WTC11 (cell line): ENCODE measurements at regions not wholly inside any gene's neighbourhood (a gene's known extent, or its start where the extent isn't known, plus 50 kb on each side); places are given as distances from the start of the nearest gene placed in this dataset.
A peak's percentile ranks its signal among the peaks of the same experiment; 100 is the strongest.

Source experiments
- ATAC-seq: fragments of 200-7000 bp; cut with Tn5 transposase; 2 replicates; pipeline ENCODE4 v1.10.0; 2021; ENCODE audit warnings: mild to moderate bottlenecking, moderate library complexity
- CTCF ChIA-PET: fragments of 300-600 bp; sonication (Branson Sonifier 250); formaldehyde crosslinking; loops from one replicate; lab custom pipeline; 2021; ENCODE audit warnings: antibody characterized with exemption; lab: Charles Lee
- POLR2A ChIA-PET: fragments of 350-600 bp; sonication (Branson Sonifier 250); formaldehyde crosslinking; loops from one replicate; lab custom pipeline; 2021; ENCODE audit warnings: antibody characterized with exemption; lab: Charles Lee
- DNase-seq: peaks from one replicate; pipeline ENCODE4 v3.0.0; 2021; ENCODE audit warnings: low spot score
- H3K27ac Mint-ChIP-seq: 2 replicates; pipeline ENCODE4 v1.8.0; 2021; ENCODE audit warnings: mixed read lengths
- H3K27me3 Mint-ChIP-seq: 2 replicates; pipeline ENCODE4 v1.8.0; 2021; ENCODE audit warnings: low read depth, mild to moderate bottlenecking, moderate library complexity, mixed read lengths
- H3K36me3 Mint-ChIP-seq: 2 replicates; pipeline ENCODE4 v1.8.0; 2021; ENCODE audit warnings: mixed read lengths
- H3K4me1 Mint-ChIP-seq: 2 replicates; pipeline ENCODE4 v1.8.0; 2022; ENCODE audit warnings: mixed read lengths
- H3K4me3 Mint-ChIP-seq: 2 replicates; pipeline ENCODE4 v1.8.0; 2021; ENCODE audit warnings: mild to moderate bottlenecking, moderate library complexity, mixed read lengths
- H3K9me3 Mint-ChIP-seq: 2 replicates; pipeline ENCODE4 v1.8.0; 2021; ENCODE audit warnings: mixed read lengths
- ATF1 ChIP-seq: sonication (generic); formaldehyde crosslinking; IDR thresholded peaks from 2 replicates; pipeline ENCODE4 v1.8.1; 2023; ENCODE audit warnings: mild to moderate bottlenecking, moderate library complexity, missing genetic modification reagents
- CTCF ChIP-seq: fragments of 200-600 bp; IDR thresholded peaks from 2 replicates; pipeline ENCODE4 v1.8.0; 2022; ENCODE audit warnings: antibody characterized with exemption
- EMX1 ChIP-seq: fragments of 250-450 bp; sonication (Bioruptor Pico); IDR thresholded peaks from 2 replicates; pipeline ENCODE4 v1.8.0; 2021; ENCODE audit warnings: mild to moderate bottlenecking
- FOXP4 ChIP-seq: sonication (generic); formaldehyde crosslinking; IDR thresholded peaks from 2 replicates; pipeline ENCODE4 v1.8.0; 2022; ENCODE audit warnings: mild to moderate bottlenecking, missing genetic modification reagents
- IRF1 ChIP-seq: sonication (generic); formaldehyde crosslinking; IDR thresholded peaks from 2 replicates; pipeline ENCODE4 v1.8.0; 2023; ENCODE audit warnings: missing genetic modification reagents
- MYBL2 ChIP-seq: sonication (generic); formaldehyde crosslinking; IDR thresholded peaks from 2 replicates; pipeline ENCODE4 v1.8.1; 2023; ENCODE audit warnings: mild to moderate bottlenecking, moderate library complexity, missing genetic modification reagents
- NFE2L1 ChIP-seq: sonication (generic); formaldehyde crosslinking; IDR thresholded peaks from 2 replicates; pipeline ENCODE4 v1.8.1; 2023; ENCODE audit warnings: missing genetic modification reagents
- NR1H2 ChIP-seq: sonication (generic); formaldehyde crosslinking; IDR thresholded peaks from 2 replicates; pipeline ENCODE4 v1.9.0; 2021; ENCODE audit warnings: mild to moderate bottlenecking, moderate library complexity, missing genetic modification reagents
- SP1 ChIP-seq: sonication (generic); formaldehyde crosslinking; conservative IDR thresholded peaks from 2 replicates; pipeline ENCODE4 v1.8.1; 2022; ENCODE audit warnings: missing genetic modification reagents
- TCF7 ChIP-seq: sonication (generic); formaldehyde crosslinking; IDR thresholded peaks from 2 replicates; pipeline ENCODE4 v1.8.0; 2022; ENCODE audit warnings: mild to moderate bottlenecking, low read depth, missing genetic modification reagents, moderate library complexity
- ZNF121 ChIP-seq: sonication (generic); formaldehyde crosslinking; IDR thresholded peaks from 2 replicates; pipeline ENCODE4 v1.8.0; 2023; ENCODE audit warnings: missing genetic modification reagents
- ZNF263 ChIP-seq: sonication (generic); formaldehyde crosslinking; IDR thresholded peaks from 2 replicates; pipeline ENCODE4 v1.8.1; 2022; ENCODE audit warnings: low read depth, mild to moderate bottlenecking, moderate library complexity, missing genetic modification reagents
- TF ChIP-seq, protein P1 (sequence below): sonication (generic); formaldehyde crosslinking; IDR thresholded peaks from 2 replicates; pipeline ENCODE4 v1.8.1; 2022; ENCODE audit warnings: mild to moderate bottlenecking, missing genetic modification reagents, moderate library complexity, borderline replicate concordance
- TF ChIP-seq, protein P2 (sequence below): sonication (generic); formaldehyde crosslinking; IDR thresholded peaks from 2 replicates; pipeline ENCODE4 v1.8.1; 2023; ENCODE audit warnings: mild to moderate bottlenecking, missing genetic modification reagents, borderline replicate concordance
- TF ChIP-seq, protein P3 (sequence below): sonication (generic); formaldehyde crosslinking; IDR thresholded peaks from 2 replicates; pipeline ENCODE4 v1.8.1; 2023; ENCODE audit warnings: mild to moderate bottlenecking, missing genetic modification reagents, moderate library complexity
- TF ChIP-seq, protein P4 (sequence below): fragments of 250-450 bp; sonication (Bioruptor Pico); conservative IDR thresholded peaks from 2 replicates; pipeline ENCODE4 v1.9.0; 2021; ENCODE audit warnings: mild to moderate bottlenecking
- TF ChIP-seq, protein P5 (sequence below): sonication (generic); formaldehyde crosslinking; IDR thresholded peaks from 2 replicates; pipeline ENCODE4 v1.8.1; 2022; ENCODE audit warnings: low read depth, mild to moderate bottlenecking, moderate library complexity, missing genetic modification reagents, borderline replicate concordance

- TF ChIP-seq, protein P1, sequence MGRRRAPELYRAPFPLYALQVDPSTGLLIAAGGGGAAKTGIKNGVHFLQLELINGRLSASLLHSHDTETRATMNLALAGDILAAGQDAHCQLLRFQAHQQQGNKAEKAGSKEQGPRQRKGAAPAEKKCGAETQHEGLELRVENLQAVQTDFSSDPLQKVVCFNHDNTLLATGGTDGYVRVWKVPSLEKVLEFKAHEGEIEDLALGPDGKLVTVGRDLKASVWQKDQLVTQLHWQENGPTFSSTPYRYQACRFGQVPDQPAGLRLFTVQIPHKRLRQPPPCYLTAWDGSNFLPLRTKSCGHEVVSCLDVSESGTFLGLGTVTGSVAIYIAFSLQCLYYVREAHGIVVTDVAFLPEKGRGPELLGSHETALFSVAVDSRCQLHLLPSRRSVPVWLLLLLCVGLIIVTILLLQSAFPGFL (CRISPR knock-in tag): no peak
- TF ChIP-seq TCF7 (CRISPR knock-in tag): no peak
- TF ChIP-seq, protein P2, sequence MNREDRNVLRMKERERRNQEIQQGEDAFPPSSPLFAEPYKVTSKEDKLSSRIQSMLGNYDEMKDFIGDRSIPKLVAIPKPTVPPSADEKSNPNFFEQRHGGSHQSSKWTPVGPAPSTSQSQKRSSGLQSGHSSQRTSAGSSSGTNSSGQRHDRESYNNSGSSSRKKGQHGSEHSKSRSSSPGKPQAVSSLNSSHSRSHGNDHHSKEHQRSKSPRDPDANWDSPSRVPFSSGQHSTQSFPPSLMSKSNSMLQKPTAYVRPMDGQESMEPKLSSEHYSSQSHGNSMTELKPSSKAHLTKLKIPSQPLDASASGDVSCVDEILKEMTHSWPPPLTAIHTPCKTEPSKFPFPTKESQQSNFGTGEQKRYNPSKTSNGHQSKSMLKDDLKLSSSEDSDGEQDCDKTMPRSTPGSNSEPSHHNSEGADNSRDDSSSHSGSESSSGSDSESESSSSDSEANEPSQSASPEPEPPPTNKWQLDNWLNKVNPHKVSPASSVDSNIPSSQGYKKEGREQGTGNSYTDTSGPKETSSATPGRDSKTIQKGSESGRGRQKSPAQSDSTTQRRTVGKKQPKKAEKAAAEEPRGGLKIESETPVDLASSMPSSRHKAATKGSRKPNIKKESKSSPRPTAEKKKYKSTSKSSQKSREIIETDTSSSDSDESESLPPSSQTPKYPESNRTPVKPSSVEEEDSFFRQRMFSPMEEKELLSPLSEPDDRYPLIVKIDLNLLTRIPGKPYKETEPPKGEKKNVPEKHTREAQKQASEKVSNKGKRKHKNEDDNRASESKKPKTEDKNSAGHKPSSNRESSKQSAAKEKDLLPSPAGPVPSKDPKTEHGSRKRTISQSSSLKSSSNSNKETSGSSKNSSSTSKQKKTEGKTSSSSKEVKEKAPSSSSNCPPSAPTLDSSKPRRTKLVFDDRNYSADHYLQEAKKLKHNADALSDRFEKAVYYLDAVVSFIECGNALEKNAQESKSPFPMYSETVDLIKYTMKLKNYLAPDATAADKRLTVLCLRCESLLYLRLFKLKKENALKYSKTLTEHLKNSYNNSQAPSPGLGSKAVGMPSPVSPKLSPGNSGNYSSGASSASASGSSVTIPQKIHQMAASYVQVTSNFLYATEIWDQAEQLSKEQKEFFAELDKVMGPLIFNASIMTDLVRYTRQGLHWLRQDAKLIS (CRISPR knock-in tag): no peak
- TF ChIP-seq, all 79 proteins: peak for 0
Measured at GRCh38 chr14:53304726-53305381, 151.7 kb upstream of the DDHD1 start (continued).

GRCh38 chr14:53295985-53296582 lies 143.0 kb upstream of the DDHD1 start:
- Mint-ChIP-seq H3K27me3 (no peaks in the 10 kb centered on the region), H3K27ac (no peak overlapping the region)
- ChIA-PET CTCF (interaction anchor here (0.6 to 2.4 kb wide), 24 partner anchors 9 to 1052 kb away, joined by 3 to 19 read pairs (median 4); partner anchors contain the start of gene DDHD1), POLR2A (no interaction called here)
- no peak for ATAC-seq
- TF ChIP-seq, protein P3, sequence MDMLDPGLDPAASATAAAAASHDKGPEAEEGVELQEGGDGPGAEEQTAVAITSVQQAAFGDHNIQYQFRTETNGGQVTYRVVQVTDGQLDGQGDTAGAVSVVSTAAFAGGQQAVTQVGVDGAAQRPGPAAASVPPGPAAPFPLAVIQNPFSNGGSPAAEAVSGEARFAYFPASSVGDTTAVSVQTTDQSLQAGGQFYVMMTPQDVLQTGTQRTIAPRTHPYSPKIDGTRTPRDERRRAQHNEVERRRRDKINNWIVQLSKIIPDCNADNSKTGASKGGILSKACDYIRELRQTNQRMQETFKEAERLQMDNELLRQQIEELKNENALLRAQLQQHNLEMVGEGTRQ (CRISPR knock-in tag): no peak
- TF ChIP-seq, protein P4, sequence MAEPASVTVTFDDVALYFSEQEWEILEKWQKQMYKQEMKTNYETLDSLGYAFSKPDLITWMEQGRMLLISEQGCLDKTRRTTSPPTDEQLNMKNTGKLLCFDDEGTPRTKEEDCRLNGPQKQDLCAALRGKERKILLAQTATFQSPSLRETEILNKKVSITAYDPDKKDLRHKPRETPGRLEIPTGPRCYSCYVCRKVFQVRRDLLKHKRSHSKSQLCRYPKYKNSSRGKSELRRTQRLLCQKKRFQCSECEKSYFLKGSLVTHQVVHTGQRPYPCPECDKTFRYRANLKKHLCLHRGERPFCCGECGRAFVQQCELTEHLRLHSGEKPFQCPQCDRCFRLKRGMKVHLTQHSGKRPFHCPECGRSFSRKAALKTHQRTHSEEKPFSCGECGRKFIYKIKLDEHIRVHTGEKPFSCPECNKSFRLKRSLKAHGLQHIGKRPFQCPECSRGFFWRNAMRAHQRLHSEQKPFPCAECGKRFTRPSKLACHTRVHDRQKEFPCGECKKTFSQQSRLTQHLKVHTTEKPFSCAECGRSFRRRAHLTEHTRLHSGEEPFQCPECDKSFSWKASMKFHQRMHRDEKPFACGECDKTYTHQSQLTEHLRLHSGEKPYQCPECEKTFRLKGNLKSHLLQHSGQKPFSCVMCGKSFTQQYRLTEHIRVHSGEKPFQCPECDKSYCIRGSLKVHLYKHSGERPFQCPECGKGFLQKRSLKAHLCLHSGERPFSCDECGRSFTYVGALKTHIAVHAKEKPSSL (CRISPR knock-in tag): no peak
- no peak for TF ChIP-seq SP1 (CRISPR knock-in tag)
- TF ChIP-seq ATF1: no peak
- TF ChIP-seq NR1H2 (CRISPR knock-in tag): no peak
- TF ChIP-seq CTCF: peak; percentile 68
- TF ChIP-seq, all 79 proteins: peak for 1
- DNase-seq: no peak
- Mint-ChIP-seq H3K9me3 (no peaks in the 10 kb centered on the region), H3K4me3 (no peak overlapping the region), H3K4me1 (0 out of 2 replicates have a peak, but pooled peaks cover 4% of the 10 kb centered on the region), H3K36me3 (no peaks in the 10 kb centered on the region)

DNA sequence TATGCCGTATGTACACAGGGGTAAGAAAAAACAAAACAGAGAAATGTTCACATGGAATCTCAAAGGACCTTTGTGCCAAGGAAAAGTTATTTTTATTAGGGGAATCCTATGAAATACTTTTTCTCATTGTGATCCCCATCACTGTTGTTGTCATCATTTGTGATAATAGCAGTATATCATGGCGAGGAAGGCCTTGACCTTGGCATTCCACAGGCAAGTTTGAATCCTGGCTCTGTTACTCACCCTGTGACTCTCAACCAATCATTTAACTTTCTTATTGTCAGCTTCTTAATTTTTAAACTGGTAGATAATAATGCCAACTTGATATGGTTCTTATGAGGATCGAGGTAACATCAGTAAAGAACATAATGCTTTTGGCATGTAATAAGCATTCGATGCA lies 142.2 kb upstream of the DDHD1 start:
- no peaks in the 10 kb centered on the region for H3K9me3 Mint-ChIP-seq
- TF ChIP-seq EMX1 (CRISPR knock-in tag) (no peak), ZNF121 (CRISPR knock-in tag) (no peak), NFE2L1 (CRISPR knock-in tag) (no peak), IRF1 (CRISPR knock-in tag) (no peak), FOXP4 (no peak), MYBL2 (no peak), ZNF263 (CRISPR knock-in tag) (no peak)
- TF ChIP-seq, protein P5, sequence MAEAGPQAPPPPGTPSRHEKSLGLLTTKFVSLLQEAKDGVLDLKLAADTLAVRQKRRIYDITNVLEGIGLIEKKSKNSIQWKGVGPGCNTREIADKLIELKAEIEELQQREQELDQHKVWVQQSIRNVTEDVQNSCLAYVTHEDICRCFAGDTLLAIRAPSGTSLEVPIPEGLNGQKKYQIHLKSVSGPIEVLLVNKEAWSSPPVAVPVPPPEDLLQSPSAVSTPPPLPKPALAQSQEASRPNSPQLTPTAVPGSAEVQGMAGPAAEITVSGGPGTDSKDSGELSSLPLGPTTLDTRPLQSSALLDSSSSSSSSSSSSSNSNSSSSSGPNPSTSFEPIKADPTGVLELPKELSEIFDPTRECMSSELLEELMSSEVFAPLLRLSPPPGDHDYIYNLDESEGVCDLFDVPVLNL (CRISPR knock-in tag): no peak

More for the DNA sequence above, 142.2 kb upstream of the DDHD1 start:
- H3K4me1 Mint-ChIP-seq: 0 out of 2 replicates have a peak, but pooled peaks cover 4% of the 10 kb centered on the region
- no peak for DNase-seq
- no peak for ATAC-seq
- POLR2A ChIA-PET: no interaction called here
- H3K4me3 Mint-ChIP-seq: no peak overlapping the region
- H3K36me3 Mint-ChIP-seq: no peaks in the 10 kb centered on the region
- H3K27ac Mint-ChIP-seq: no peak overlapping the region
- CTCF ChIA-PET: interaction anchor here (0.6 to 2.4 kb wide), 24 partner anchors 9 to 1053 kb away, joined by 3 to 19 read pairs (median 4); partner anchors contain the start of gene DDHD1
- H3K27me3 Mint-ChIP-seq: no peaks in the 10 kb centered on the region
